Osteoblast (primary cell): ENCODE measurements at regions not wholly inside any gene's neighbourhood (a gene's known extent, or its start where the extent isn't known, plus 50 kb on each side); places are given as distances from the start of the nearest gene placed in this dataset.

Source experiments
- DNase-seq: peaks from one replicate; pipeline ENCODE4 v3.0.0; 2011; ENCODE audit warnings: low spot score, mixed read lengths; ENCODE audit not compliant: insufficient read length; ENCODE audit errors: missing footprints
- H2AFZ ChIP-seq: 2 replicates; pipeline ENCODE4 v1.6.0; 2011; ENCODE audit warnings: mild to moderate bottlenecking, low read length
- H3K27ac ChIP-seq: 2 replicates; pipeline ENCODE4 v1.5.1; 2011; ENCODE audit warnings: mild to moderate bottlenecking, low read depth, low read length, moderate library complexity
- H3K27me3 ChIP-seq: 2 replicates; pipeline ENCODE4 v1.6.0; 2012; ENCODE audit warnings: mild to moderate bottlenecking, control low read depth, inconsistent platforms, low read length, moderate library complexity; ENCODE audit not compliant: insufficient read depth
- H3K36me3 ChIP-seq: 2 replicates; pipeline ENCODE4 v1.5.1; 2011; ENCODE audit warnings: mild to moderate bottlenecking, low read length, control low read depth, moderate library complexity; ENCODE audit not compliant: insufficient read depth
- H3K4me1 ChIP-seq: 2 replicates; pipeline ENCODE4 v1.5.1; 2011; ENCODE audit warnings: mild to moderate bottlenecking, low read length, control low read depth, moderate library complexity; ENCODE audit not compliant: insufficient read depth
- H3K4me2 ChIP-seq: 2 replicates; pipeline ENCODE4 v1.6.0; 2011; ENCODE audit warnings: mild to moderate bottlenecking, low read length; ENCODE audit not compliant: insufficient read depth
- H3K4me3 ChIP-seq: fragments of 200-600 bp; sonication (generic); 3 replicates; pipeline ENCODE4 v1.5.1; 2012; ENCODE audit warnings: mild to moderate bottlenecking, low read length, inconsistent platforms; ENCODE audit not compliant: insufficient read depth
- H3K79me2 ChIP-seq: 2 replicates; pipeline ENCODE4 v1.6.0; 2012; ENCODE audit warnings: mild to moderate bottlenecking, low read length, control low read depth, inconsistent platforms; ENCODE audit not compliant: insufficient read depth
- H3K9me3 ChIP-seq: 2 replicates; pipeline ENCODE4 v1.5.1; 2011; ENCODE audit warnings: low read depth, low read length, control low read depth
- H4K20me1 ChIP-seq: 2 replicates; pipeline ENCODE4 v1.6.0; 2012; ENCODE audit warnings: mild to moderate bottlenecking, low read length, control low read depth; ENCODE audit not compliant: insufficient read depth
- CTCF ChIP-seq: IDR thresholded peaks from 2 replicates; pipeline ENCODE4 v1.5.1; 2011; ENCODE audit warnings: mild to moderate bottlenecking, low read depth, low read length, moderate library complexity; ENCODE audit errors: extremely low read depth

GRCh38 chr10:124248056-124249045 lies 155.0 kb upstream of the CHST15 start:
- no peaks in the 10 kb centered on the region for H4K20me1 ChIP-seq
- no peak for DNase-seq
- H2AFZ ChIP-seq: no peak overlapping the region
- no peak overlapping the region for H3K27ac ChIP-seq
- H3K9me3 ChIP-seq: no peaks in the 10 kb centered on the region
- H3K4me2 ChIP-seq: no peak overlapping the region
- peaks cover 7% of the 10 kb centered on the region for H3K27me3 ChIP-seq
- no peaks in the 10 kb centered on the region for H3K36me3 ChIP-seq
- no peaks in the 10 kb centered on the region for H3K79me2 ChIP-seq
- TF ChIP-seq CTCF: no peak
- H3K4me3 ChIP-seq: no peak overlapping the region
- H3K4me1 ChIP-seq: no peaks in the 10 kb centered on the region

DNA sequence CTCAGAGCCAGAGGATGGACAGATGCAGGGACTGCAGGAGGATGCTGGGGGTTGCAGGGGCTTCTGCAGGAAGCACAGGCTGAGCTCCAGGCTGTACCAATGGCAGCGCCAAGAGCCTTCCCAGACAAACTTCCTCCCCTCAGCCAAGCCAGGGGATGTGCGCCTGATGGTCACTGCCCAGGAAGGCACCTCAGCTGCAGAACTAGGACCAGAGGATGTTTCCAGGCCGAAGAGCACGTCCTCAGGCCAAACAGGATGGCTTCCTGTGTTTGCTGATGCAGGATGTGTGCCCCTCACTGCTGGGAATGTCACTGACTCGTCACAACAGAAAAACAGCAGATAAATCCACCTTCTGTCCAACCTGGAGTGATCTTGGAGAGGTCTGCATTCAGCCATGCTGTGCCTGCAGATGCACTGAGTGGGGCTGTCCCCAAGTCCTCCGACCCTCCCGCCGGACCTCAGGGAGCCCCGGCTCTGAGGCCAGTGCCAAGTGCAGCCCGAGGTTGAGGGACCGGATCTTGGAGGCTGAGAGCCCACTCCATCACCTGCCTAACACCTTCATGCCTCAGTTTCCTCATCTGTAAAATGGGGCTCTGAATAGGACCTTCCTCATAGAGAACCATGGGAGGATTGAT lies 152.5 kb upstream of the CHST15 start:
- H3K27ac ChIP-seq: no peak overlapping the region
- no peak for TF ChIP-seq CTCF
- no peak overlapping the region for H2AFZ ChIP-seq

DNA sequence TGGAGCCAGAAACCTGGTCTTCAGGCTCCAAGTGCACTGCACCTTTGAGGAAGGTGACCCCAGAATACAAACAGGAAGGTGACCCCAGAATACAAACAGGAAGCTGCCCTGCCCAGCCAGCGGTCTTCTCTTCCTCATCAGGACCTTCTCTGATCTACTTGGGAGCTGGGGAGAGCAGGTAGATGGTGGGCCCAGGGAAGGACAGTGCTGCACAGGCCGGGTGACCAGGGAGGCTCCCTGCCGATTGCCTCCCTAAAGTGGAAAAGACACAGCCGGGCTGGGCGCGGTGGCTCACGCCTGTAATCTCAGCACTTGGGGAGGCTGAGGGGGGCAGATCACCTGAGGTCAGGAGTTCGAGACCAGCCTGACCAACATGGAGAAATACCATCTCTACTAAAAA lies 151.8 kb upstream of the CHST15 start:
- no peaks in the 10 kb centered on the region for H4K20me1 ChIP-seq
- no peak for DNase-seq
- no peak overlapping the region for H3K4me2 ChIP-seq
- no peak for TF ChIP-seq CTCF
- no peaks in the 10 kb centered on the region for H3K27me3 ChIP-seq
- H3K4me3 ChIP-seq: no peak overlapping the region
- no peaks in the 10 kb centered on the region for H3K36me3 ChIP-seq
- H3K79me2 ChIP-seq: no peaks in the 10 kb centered on the region
- no peak overlapping the region for H2AFZ ChIP-seq
- no peaks in the 10 kb centered on the region for H3K9me3 ChIP-seq
- H3K27ac ChIP-seq: no peak overlapping the region
- no peaks in the 10 kb centered on the region for H3K4me1 ChIP-seq

More for the DNA sequence above, 152.5 kb upstream of the CHST15 start:
- Histone ChIP-seq H3K4me2 (no peak overlapping the region), H4K20me1 (no peaks in the 10 kb centered on the region), H3K36me3 (no peaks in the 10 kb centered on the region), H3K79me2 (no peaks in the 10 kb centered on the region), H3K4me3 (no peak overlapping the region), H3K9me3 (no peaks in the 10 kb centered on the region), H3K4me1 (no peaks in the 10 kb centered on the region), H3K27me3 (peaks cover 3% of the 10 kb centered on the region)
- DNase-seq: no peak
